Omental fat pad (tissue), 3 donors: ENCODE measurements at regions not wholly inside any gene's neighbourhood (a gene's known extent, or its start where the extent isn't known, plus 50 kb on each side); places are given as distances from the start of the nearest gene placed in this dataset.

Source experiments
- ATAC-seq: fragments of 150-250 bp; one replicate; pipeline ENCODE4 v1.9.1; 2016; ENCODE audit warnings: mild to moderate bottlenecking, moderate library complexity; ENCODE audit not compliant: low FRiP score
- DNase-seq: peaks from one replicate; pipeline ENCODE4 v3.0.0-alpha.2; 2019; ENCODE audit warnings: low spot score
- CTCF ChIP-seq, 3 donors: fragments of 450-650 bp; IDR thresholded peaks; one replicate each; pipeline ENCODE4 v1.5.1; 2016 to 2017; ENCODE audit warnings: antibody characterized with exemption in 3 of 3, mild to moderate bottlenecking in 3 of 3, moderate library complexity in 2 of 3

GRCh38 chr20:52470561-52470960, 279.0 kb upstream of the ZFP64 start:
- no peak for TF ChIP-seq CTCF (IDR thresholded peaks at IDR 0.05)
- DNase-seq, result no peak
- ATAC-seq, result no peak

- DNase-seq (no peak), ATAC-seq (no peak)
- TF ChIP-seq CTCF (IDR thresholded peaks at IDR 0.05), result no peak
Measured at GRCh38 chr20:52469128-52469527, 277.5 kb upstream of the ZFP64 start.

- ATAC-seq, result no peak
- no peak for TF ChIP-seq CTCF (IDR thresholded peaks at IDR 0.05)
- DNase-seq, result no peak
Measured at GRCh38 chr20:52465991-52466390, 274.4 kb upstream of the ZFP64 start.

- ATAC-seq, result no peak
- no peak for TF ChIP-seq CTCF (IDR thresholded peaks at IDR 0.05)
- DNase-seq, result no peak
Measured at GRCh38 chr20:52461582-52461981, 270.0 kb upstream of the ZFP64 start.

- DNase-seq, result no peak
- ATAC-seq, result no peak
- TF ChIP-seq CTCF (IDR thresholded peaks at IDR 0.05), result no peak
Measured at GRCh38 chr20:52459150-52459549, 267.6 kb upstream of the ZFP64 start.

GRCh38 chr20:52457826-52458225, 266.2 kb upstream of the ZFP64 start:
- no peak for ATAC-seq
- no peak for TF ChIP-seq CTCF (IDR thresholded peaks at IDR 0.05)
- no peak for DNase-seq

GRCh38 chr20:52454660-52455059, 263.1 kb upstream of the ZFP64 start:
- ATAC-seq, result no peak
- DNase-seq, result no peak
- no peak for TF ChIP-seq CTCF (IDR thresholded peaks at IDR 0.05)
